Tibial artery (tissue), 4 donors: ENCODE measurements at regions not wholly inside any gene's neighbourhood (a gene's known extent, or its start where the extent isn't known, plus 50 kb on each side); places are given as distances from the start of the nearest gene placed in this dataset.

Experiments used
- DNase-seq, 2 donors: peaks; one replicate each; pipeline ENCODE4 v3.0.0-alpha.2; 2019
- H3K27ac ChIP-seq, 2 donors: fragments of 200-600 bp; sonication (generic) in 1 of 2; 1 replicate in 1 of 2; 2 replicates in 1 of 2; pipeline ENCODE4 v1.5.1; 2018 to 2019; ENCODE audit warnings: mild to moderate bottlenecking in 1 of 2
- H3K27me3 ChIP-seq, 2 donors: fragments of 200-600 bp; sonication (generic) in 1 of 2; one replicate each; pipeline versions ENCODE4 v1.5.1 to v1.6.0; 2016 to 2019
- H3K36me3 ChIP-seq, 3 donors: fragments of 200-600 bp; sonication (generic) in 2 of 3; one replicate each; pipeline ENCODE4 v1.5.1; 2016 to 2019; ENCODE audit warnings: mild to moderate bottlenecking in 2 of 3
- H3K4me1 ChIP-seq, 4 donors: fragments of 200-600 bp; sonication (generic) in 2 of 4; 1 replicate in 3 of 4; 2 replicates in 1 of 4; pipeline ENCODE4 v1.5.1; 2016 to 2019
- H3K4me3 ChIP-seq, 2 donors: fragments of 200-600 bp; sonication (generic) in 1 of 2; 1 replicate in 1 of 2; 2 replicates in 1 of 2; pipeline ENCODE4 v1.5.1; 2018 to 2019; ENCODE audit warnings: mild to moderate bottlenecking in 2 of 2
- H3K9me3 ChIP-seq, 3 donors: fragments of 200-600 bp; sonication (generic) in 1 of 3; one replicate each; pipeline ENCODE4 v1.5.1; 2016 to 2019
- CTCF ChIP-seq, 2 experiments: fragments of 200-600 bp in 1 of 2; fragments of 450-650 bp in 1 of 2; IDR thresholded peaks; one replicate each; pipeline ENCODE4 v1.5.1; 2017 to 2019; ENCODE audit warnings: antibody characterized with exemption in 2 of 2, mild to moderate bottlenecking in 1 of 2, moderate library complexity in 1 of 2
- intact Hi-C: fragments of 100-400 bp; cut with DNase I; formaldehyde crosslinking; loops from one replicate; pipeline ENCODE4 v1.15.0; 2023; ENCODE audit warnings: low total_unique reads

- no peak for DNase-seq
- no peak for TF ChIP-seq CTCF (IDR thresholded peaks at IDR 0.05)
- no peak overlapping the region for H3K27ac ChIP-seq
- intact Hi-C loops = no loop called here
- H3K4me1 ChIP-seq = no peaks in the 10 kb centered on the region
- no peaks in the 10 kb centered on the region for H3K27me3 ChIP-seq
- H3K9me3 ChIP-seq = no peaks in the 10 kb centered on the region
- H3K4me3 ChIP-seq = no peak overlapping the region
- H3K36me3 ChIP-seq = no peaks in the 10 kb centered on the region
Observed at GRCh38 chr2:8033546-8034096, 648.2 kb upstream of the ID2 start.

- Histone ChIP-seq H3K27ac (no peak overlapping the region), H3K4me3 (no peak overlapping the region), H3K27me3 (no peaks in the 10 kb centered on the region), H3K9me3 (no peaks in the 10 kb centered on the region), H3K36me3 (no peaks in the 10 kb centered on the region), H3K4me1 (no peaks in the 10 kb centered on the region)
- intact Hi-C loops = no loop called here
- no peak for DNase-seq
- no peak for TF ChIP-seq CTCF (IDR thresholded peaks at IDR 0.05)
Observed at GRCh38 chr2:8036366-8036765, 645.5 kb upstream of the ID2 start.

- Histone ChIP-seq H3K4me1 (no peaks in the 10 kb centered on the region), H3K27ac (no peak overlapping the region), H3K4me3 (no peak overlapping the region), H3K36me3 (no peaks in the 10 kb centered on the region), H3K9me3 (peaks cover 0 to 4% (median 0%) of the 10 kb centered on the region in 3 donors), H3K27me3 (no peaks in the 10 kb centered on the region)
- no peak for TF ChIP-seq CTCF (IDR thresholded peaks at IDR 0.05)
- DNase-seq = no peak
- intact Hi-C loops = no loop called here
Observed at GRCh38 chr2:8039732-8040131, 642.1 kb upstream of the ID2 start.

GRCh38 chr2:8043295-8043694 lies 638.6 kb upstream of the ID2 start:
- H3K4me3 ChIP-seq = no peak overlapping the region
- TF ChIP-seq CTCF (IDR thresholded peaks at IDR 0.05) = no peak
- no peaks in the 10 kb centered on the region for H3K4me1 ChIP-seq
- peaks cover 0 to 4% (median 0%) of the 10 kb centered on the region in 3 donors for H3K9me3 ChIP-seq
- DNase-seq = no peak
- H3K27ac ChIP-seq = no peak overlapping the region
- no peaks in the 10 kb centered on the region for H3K36me3 ChIP-seq
- intact Hi-C loops = no loop called here
- H3K27me3 ChIP-seq = no peaks in the 10 kb centered on the region

- intact Hi-C loops = no loop called here
- peaks cover 0 to 4% (median 0%) of the 10 kb centered on the region in 3 donors for H3K9me3 ChIP-seq
- no peaks in the 10 kb centered on the region for H3K27me3 ChIP-seq
Observed at GRCh38 chr2:8044046-8044594, 637.7 kb upstream of the ID2 start.

More at GRCh38 chr2:8044046-8044594, 637.7 kb upstream of the ID2 start:
- Histone ChIP-seq H3K4me1 (no peaks in the 10 kb centered on the region), H3K36me3 (no peaks in the 10 kb centered on the region), H3K27ac (no peak overlapping the region), H3K4me3 (no peak overlapping the region)
- no peak for TF ChIP-seq CTCF (IDR thresholded peaks at IDR 0.05)
- DNase-seq = no peak
